ENCODE measurements at regions not wholly inside any gene's neighbourhood (a gene's known extent, or its start where the extent isn't known, plus 50 kb on each side); places are given as distances from the start of the nearest gene placed in this dataset.

DNA sequence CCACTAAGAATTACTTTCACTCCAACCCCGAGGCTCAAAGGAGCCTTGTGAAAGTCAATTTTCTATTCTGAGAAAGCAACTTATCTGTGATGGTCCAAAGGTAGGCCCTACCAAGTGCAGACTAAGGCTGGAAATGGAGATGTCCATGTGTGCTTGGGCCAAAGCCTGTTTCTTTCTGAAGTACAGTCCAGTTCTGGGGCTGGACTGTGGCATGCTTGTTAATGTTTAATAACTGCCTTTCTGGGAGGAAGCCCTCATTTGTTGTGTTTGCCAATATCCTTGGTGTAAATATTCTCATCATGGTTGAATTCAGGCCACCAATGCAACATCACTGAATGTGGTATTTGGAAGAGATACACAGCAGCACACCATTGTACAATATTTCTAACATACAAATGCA is 182.3 kb upstream of the BCL6 start:
- H2AFZ ChIP-seq (ENCODE audit: low read length, unreplicated experiment) = no peak overlapping the region
- H3K79me2 ChIP-seq (ENCODE audit: control insufficient read depth, insufficient read depth, low read length, unreplicated experiment) = no peaks in the 10 kb centered on the region
- H3K36me3 ChIP-seq (ENCODE audit: insufficient read depth, low read length) = 0 out of 2 replicates have a peak, but pooled peaks cover 3% of the 10 kb centered on the region
- peaks cover 5% of the 10 kb centered on the region for H3K4me1 ChIP-seq (ENCODE audit: control insufficient read depth, insufficient read depth, low read length, unreplicated experiment)
- no peak overlapping the region for H3K4me3 ChIP-seq (ENCODE audit: low read depth, low read length)
- no peaks in the 10 kb centered on the region for H3K27me3 ChIP-seq (ENCODE audit: insufficient read depth, low read length)
- no peak overlapping the region for H3K27ac ChIP-seq (ENCODE audit: low read depth, low read length)

DNA sequence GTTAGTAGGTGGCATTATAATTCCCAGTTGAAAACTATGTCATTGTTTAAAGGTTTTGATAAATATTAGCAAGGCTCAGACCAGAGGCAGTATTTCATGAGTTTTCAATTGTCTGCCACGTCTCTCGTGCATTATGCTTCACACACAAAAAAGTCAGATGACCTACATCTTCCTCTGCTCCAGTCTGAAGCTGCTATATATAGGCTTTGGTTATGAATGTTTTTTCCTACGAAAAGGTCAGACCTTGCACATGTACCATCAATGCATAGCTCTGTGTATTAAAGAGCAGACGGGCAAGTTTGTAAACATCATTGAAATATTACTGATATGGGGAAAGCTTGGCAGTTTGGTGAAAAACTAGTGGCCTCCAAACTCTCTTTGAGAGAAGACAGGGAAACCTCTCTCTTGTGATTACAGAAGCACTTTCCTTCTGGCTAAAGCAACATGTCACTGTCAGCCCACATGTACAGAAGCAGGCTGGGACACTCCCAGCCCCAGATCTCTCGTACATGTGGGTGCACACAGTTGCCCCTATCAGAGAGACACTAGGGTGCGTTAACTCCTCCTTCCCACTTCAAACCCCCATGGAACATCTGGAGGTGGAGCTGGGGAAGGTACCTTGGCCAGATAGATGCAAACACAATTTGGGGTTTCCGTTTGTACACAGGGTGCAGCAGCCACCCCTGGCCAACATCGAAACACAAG is 184.0 kb upstream of the BCL6 start:
- H3K27ac ChIP-seq (ENCODE audit: low read depth, low read length) = no peak overlapping the region
- H3K79me2 ChIP-seq (ENCODE audit: control insufficient read depth, insufficient read depth, low read length, unreplicated experiment) = no peaks in the 10 kb centered on the region
- no peak overlapping the region for H3K4me3 ChIP-seq (ENCODE audit: low read depth, low read length)
- 0 out of 2 replicates have a peak, but pooled peaks cover 3% of the 10 kb centered on the region for H3K36me3 ChIP-seq (ENCODE audit: insufficient read depth, low read length)
- H3K27me3 ChIP-seq (ENCODE audit: insufficient read depth, low read length) = no peaks in the 10 kb centered on the region
- no peaks in the 10 kb centered on the region for H3K4me1 ChIP-seq (ENCODE audit: control insufficient read depth, insufficient read depth, low read length, unreplicated experiment)
- H2AFZ ChIP-seq (ENCODE audit: low read length, unreplicated experiment) = no peak overlapping the region

GRCh38 chr3:187930021-187930420 is 184.8 kb upstream of the BCL6 start:
- no peak overlapping the region for H3K27ac ChIP-seq (ENCODE audit: low read depth, low read length)
- no peaks in the 10 kb centered on the region for H3K36me3 ChIP-seq (ENCODE audit: insufficient read depth, low read length)
- H3K79me2 ChIP-seq (ENCODE audit: control insufficient read depth, insufficient read depth, low read length, unreplicated experiment) = no peaks in the 10 kb centered on the region
- H2AFZ ChIP-seq (ENCODE audit: low read length, unreplicated experiment) = peak overlapping the region; percentile 71
- H3K27me3 ChIP-seq (ENCODE audit: insufficient read depth, low read length) = no peaks in the 10 kb centered on the region
- H3K4me1 ChIP-seq (ENCODE audit: control insufficient read depth, insufficient read depth, low read length, unreplicated experiment) = no peaks in the 10 kb centered on the region
- no peak overlapping the region for H3K4me3 ChIP-seq (ENCODE audit: low read depth, low read length)

DNA sequence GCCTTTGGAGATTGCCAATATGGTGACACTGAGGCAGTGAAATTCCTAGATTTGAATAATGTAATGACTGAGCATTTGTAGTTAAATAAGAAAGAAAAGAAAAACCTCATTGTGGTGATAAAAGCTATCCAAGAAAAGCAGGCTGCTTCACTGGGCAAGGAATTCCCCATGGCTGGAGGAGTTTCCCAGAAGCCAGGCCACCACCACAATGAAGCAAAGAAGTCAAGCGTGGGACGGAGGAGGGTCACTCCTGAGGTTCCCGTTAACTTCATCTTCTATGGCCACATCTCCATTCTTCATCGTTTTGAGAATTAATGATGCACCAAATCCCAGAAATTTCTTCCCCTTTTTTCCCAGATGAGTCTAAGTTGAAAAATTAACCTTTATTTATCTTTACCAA is 185.8 kb upstream of the BCL6 start:
- no peak overlapping the region for H2AFZ ChIP-seq (ENCODE audit: low read length, unreplicated experiment)
- no peaks in the 10 kb centered on the region for H3K4me1 ChIP-seq (ENCODE audit: control insufficient read depth, insufficient read depth, low read length, unreplicated experiment)
- H3K27ac ChIP-seq (ENCODE audit: low read depth, low read length) = no peak overlapping the region

GRCh38 chr3:187931770-187932278 is 186.6 kb upstream of the BCL6 start:
- H3K36me3 ChIP-seq (ENCODE audit: insufficient read depth, low read length) = no peaks in the 10 kb centered on the region
- H3K4me1 ChIP-seq (ENCODE audit: control insufficient read depth, insufficient read depth, low read length, unreplicated experiment) = no peaks in the 10 kb centered on the region
- H3K4me3 ChIP-seq (ENCODE audit: low read depth, low read length) = no peak overlapping the region
- no peak overlapping the region for H3K27ac ChIP-seq (ENCODE audit: low read depth, low read length)
- no peaks in the 10 kb centered on the region for H3K79me2 ChIP-seq (ENCODE audit: control insufficient read depth, insufficient read depth, low read length, unreplicated experiment)
- H3K27me3 ChIP-seq (ENCODE audit: insufficient read depth, low read length) = no peaks in the 10 kb centered on the region
- H2AFZ ChIP-seq (ENCODE audit: low read length, unreplicated experiment) = no peak overlapping the region

More for the DNA sequence above, 185.8 kb upstream of the BCL6 start:
- no peaks in the 10 kb centered on the region for H3K79me2 ChIP-seq (ENCODE audit: control insufficient read depth, insufficient read depth, low read length, unreplicated experiment)
- no peaks in the 10 kb centered on the region for H3K36me3 ChIP-seq (ENCODE audit: insufficient read depth, low read length)
- no peaks in the 10 kb centered on the region for H3K27me3 ChIP-seq (ENCODE audit: insufficient read depth, low read length)
- H3K4me3 ChIP-seq (ENCODE audit: low read depth, low read length) = no peak overlapping the region

GRCh38 chr3:187932530-187932929 is 187.3 kb upstream of the BCL6 start:
- Histone ChIP-seq H2AFZ (ENCODE audit: low read length, unreplicated experiment) (no peak overlapping the region), H3K4me1 (ENCODE audit: control insufficient read depth, insufficient read depth, low read length, unreplicated experiment) (no peaks in the 10 kb centered on the region), H3K27me3 (ENCODE audit: insufficient read depth, low read length) (no peaks in the 10 kb centered on the region), H3K27ac (ENCODE audit: low read depth, low read length) (no peak overlapping the region), H3K79me2 (ENCODE audit: control insufficient read depth, insufficient read depth, low read length, unreplicated experiment) (no peaks in the 10 kb centered on the region), H3K4me3 (ENCODE audit: low read depth, low read length) (no peak overlapping the region), H3K36me3 (ENCODE audit: insufficient read depth, low read length) (no peaks in the 10 kb centered on the region)

- H3K36me3 ChIP-seq (ENCODE audit: insufficient read depth, low read length) = no peaks in the 10 kb centered on the region
- H3K4me3 ChIP-seq (ENCODE audit: low read depth, low read length) = no peak overlapping the region
- H2AFZ ChIP-seq (ENCODE audit: low read length, unreplicated experiment) = no peak overlapping the region
- H3K79me2 ChIP-seq (ENCODE audit: control insufficient read depth, insufficient read depth, low read length, unreplicated experiment) = no peaks in the 10 kb centered on the region
- no peak overlapping the region for H3K27ac ChIP-seq (ENCODE audit: low read depth, low read length)
- no peaks in the 10 kb centered on the region for H3K27me3 ChIP-seq (ENCODE audit: insufficient read depth, low read length)
- no peaks in the 10 kb centered on the region for H3K4me1 ChIP-seq (ENCODE audit: control insufficient read depth, insufficient read depth, low read length, unreplicated experiment)
Observed at GRCh38 chr3:187935623-187936156, 190.4 kb upstream of the BCL6 start.

- Histone ChIP-seq H3K27ac (ENCODE audit: low read depth, low read length) (no peak overlapping the region), H3K4me3 (ENCODE audit: low read depth, low read length) (no peak overlapping the region), H3K79me2 (ENCODE audit: control insufficient read depth, insufficient read depth, low read length, unreplicated experiment) (no peaks in the 10 kb centered on the region), H2AFZ (ENCODE audit: low read length, unreplicated experiment) (no peak overlapping the region), H3K27me3 (ENCODE audit: insufficient read depth, low read length) (no peaks in the 10 kb centered on the region), H3K36me3 (ENCODE audit: insufficient read depth, low read length) (no peaks in the 10 kb centered on the region), H3K4me1 (ENCODE audit: control insufficient read depth, insufficient read depth, low read length, unreplicated experiment) (no peaks in the 10 kb centered on the region)
Observed at GRCh38 chr3:187936676-187937075, 191.4 kb upstream of the BCL6 start.

DNA sequence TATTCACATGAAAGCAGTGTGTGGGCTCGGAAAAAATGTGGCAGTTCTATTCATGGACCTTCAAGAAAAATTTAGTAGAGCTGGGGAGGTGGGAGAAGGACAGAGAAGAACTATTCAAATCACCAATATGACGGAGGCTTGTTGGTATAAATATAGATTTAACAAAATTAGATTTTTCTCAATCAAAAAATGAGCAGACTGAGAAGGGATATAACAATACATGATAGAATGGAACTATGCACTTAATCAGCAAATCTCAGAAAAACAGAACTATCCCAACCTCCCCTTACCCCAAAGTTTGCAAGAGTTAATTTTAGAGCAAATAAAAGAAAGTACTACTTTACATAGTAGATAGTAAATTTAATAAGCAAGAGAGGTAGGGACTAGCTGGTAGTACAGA is 194.6 kb upstream of the BCL6 start:
- H3K4me3 ChIP-seq (ENCODE audit: low read depth, low read length) = no peak overlapping the region
- no peak overlapping the region for H3K27ac ChIP-seq (ENCODE audit: low read depth, low read length)
- H3K27me3 ChIP-seq (ENCODE audit: insufficient read depth, low read length) = no peaks in the 10 kb centered on the region
- no peak overlapping the region for H2AFZ ChIP-seq (ENCODE audit: low read length, unreplicated experiment)
- no peaks in the 10 kb centered on the region for H3K36me3 ChIP-seq (ENCODE audit: insufficient read depth, low read length)
- no peaks in the 10 kb centered on the region for H3K79me2 ChIP-seq (ENCODE audit: control insufficient read depth, insufficient read depth, low read length, unreplicated experiment)
- peaks cover 12% of the 10 kb centered on the region for H3K4me1 ChIP-seq (ENCODE audit: control insufficient read depth, insufficient read depth, low read length, unreplicated experiment)

- Histone ChIP-seq H3K4me1 (ENCODE audit: control insufficient read depth, insufficient read depth, low read length, unreplicated experiment) (peaks cover 12% of the 10 kb centered on the region), H3K36me3 (ENCODE audit: insufficient read depth, low read length) (no peaks in the 10 kb centered on the region), H3K79me2 (ENCODE audit: control insufficient read depth, insufficient read depth, low read length, unreplicated experiment) (no peaks in the 10 kb centered on the region), H2AFZ (ENCODE audit: low read length, unreplicated experiment) (no peak overlapping the region), H3K27ac (ENCODE audit: low read depth, low read length) (no peak overlapping the region), H3K4me3 (ENCODE audit: low read depth, low read length) (no peak overlapping the region), H3K27me3 (ENCODE audit: insufficient read depth, low read length) (no peaks in the 10 kb centered on the region)
Observed at GRCh38 chr3:187941135-187941847, 196.0 kb upstream of the BCL6 start.

- Histone ChIP-seq H3K79me2 (ENCODE audit: control insufficient read depth, insufficient read depth, low read length, unreplicated experiment) (no peaks in the 10 kb centered on the region), H3K4me1 (ENCODE audit: control insufficient read depth, insufficient read depth, low read length, unreplicated experiment) (peaks cover 12% of the 10 kb centered on the region), H2AFZ (ENCODE audit: low read length, unreplicated experiment) (no peak overlapping the region), H3K27me3 (ENCODE audit: insufficient read depth, low read length) (no peaks in the 10 kb centered on the region), H3K27ac (ENCODE audit: low read depth, low read length) (no peak overlapping the region), H3K4me3 (ENCODE audit: low read depth, low read length) (no peak overlapping the region), H3K36me3 (ENCODE audit: insufficient read depth, low read length) (no peaks in the 10 kb centered on the region)
Observed at GRCh38 chr3:187941848-187942194, 196.6 kb upstream of the BCL6 start.
